ENCODE measurements at regions not wholly inside any gene's neighbourhood (a gene's known extent, or its start where the extent isn't known, plus 50 kb on each side); places are given as distances from the start of the nearest gene placed in this dataset.

DNA sequence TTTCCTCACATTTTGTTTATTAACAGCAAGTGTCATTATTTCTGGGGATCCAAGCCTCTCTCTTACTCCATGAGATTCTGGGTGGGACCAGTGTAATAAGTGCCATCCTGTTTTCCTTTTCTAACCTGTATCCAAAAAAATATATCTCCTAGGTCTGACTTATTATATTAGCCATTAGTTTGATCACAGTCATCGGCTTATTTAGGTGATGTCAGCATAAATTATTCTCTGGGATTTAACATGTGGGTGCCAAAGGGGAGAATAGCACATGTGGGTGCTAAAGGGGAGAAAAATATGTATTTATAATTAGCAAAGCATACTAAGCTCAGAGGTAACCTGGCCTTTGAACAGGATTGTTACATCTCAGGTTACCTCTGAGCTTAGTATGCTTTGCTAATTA lies 293.8 kb upstream of the SEMA3D start:
- in situ Hi-C loops (cut with MboI; ENCODE audit: low pct_ligation_motif_present in 1 of 4, low pct_unique_long_range_greater_than_20kb in 1 of 4, low sequenced_read_pairs in 3 of 4) (no loop called here), intact Hi-C loops (cut with DNase I; ENCODE audit: low total_unique reads) (no loop called here)
- H3K4me3 ChIP-seq, result no peak overlapping the region
- DNase-seq, result no peak
- no peaks in the 10 kb centered on the region for H3K36me3 ChIP-seq
- H3K27me3 ChIP-seq, result no peaks in the 10 kb centered on the region
- no peaks in the 10 kb centered on the region for H3K9me3 ChIP-seq
- no peak overlapping the region for H3K27ac ChIP-seq
- H3K4me1 ChIP-seq, result no peaks in the 10 kb centered on the region
- TF ChIP-seq POLR2AphosphoS5 (IDR thresholded peaks at IDR 0.05), result no peak
- no peak for TF ChIP-seq EP300 (IDR thresholded peaks at IDR 0.05; ENCODE audit: low read depth)
- no peak for TF ChIP-seq CTCF (IDR thresholded peaks at IDR 0.05)
- TF ChIP-seq POLR2A (IDR thresholded peaks at IDR 0.05), result no peak
- WGBS, 2 donors (ENCODE audit: low coverage in 1 of 2), result 79 to 85% methylated on average over 1 of the region's 1 CpG

- 51 to 58% methylated on average over 5 of the region's 5 CpGs for WGBS, 2 donors (ENCODE audit: low coverage in 1 of 2)
- intact Hi-C loops (cut with DNase I; ENCODE audit: low total_unique reads), result no loop called here
- TF ChIP-seq POLR2AphosphoS5 (IDR thresholded peaks at IDR 0.05) (no peak), EP300 (IDR thresholded peaks at IDR 0.05; ENCODE audit: low read depth) (no peak), POLR2A (IDR thresholded peaks at IDR 0.05) (no peak), CTCF (IDR thresholded peaks at IDR 0.05) (no peak)
- Histone ChIP-seq H3K9me3 (no peaks in the 10 kb centered on the region), H3K27me3 (no peaks in the 10 kb centered on the region), H3K4me1 (no peaks in the 10 kb centered on the region), H3K27ac (no peak overlapping the region), H3K36me3 (no peaks in the 10 kb centered on the region), H3K4me3 (no peak overlapping the region)
- no peak for DNase-seq
- in situ Hi-C loops (cut with MboI; ENCODE audit: low pct_ligation_motif_present in 1 of 4, low pct_unique_long_range_greater_than_20kb in 1 of 4, low sequenced_read_pairs in 3 of 4), result no loop called here
These were observed 293.2 kb upstream of the SEMA3D start for GRCh38 chr7:85479918-85480643.

DNA sequence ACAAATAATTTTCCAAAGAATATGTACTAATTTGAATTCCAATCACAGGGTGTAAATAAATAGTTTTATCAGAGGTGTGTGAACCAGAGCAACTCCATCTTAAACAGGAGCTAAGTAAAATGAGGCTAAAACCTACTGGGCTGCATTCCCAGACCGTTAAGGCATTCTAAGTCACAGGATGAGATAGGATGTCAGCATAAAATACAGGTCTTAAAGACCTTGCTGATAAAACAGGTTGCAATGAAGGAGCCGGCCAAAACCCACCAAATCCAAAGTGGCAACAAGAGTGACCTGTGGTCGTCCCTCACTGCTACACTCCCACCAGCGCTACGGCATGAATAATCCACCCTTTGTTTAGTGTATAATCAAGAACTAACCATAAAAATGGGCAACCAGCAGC lies 291.7 kb upstream of the SEMA3D start:
- H3K27ac ChIP-seq, result no peak overlapping the region
- H3K9me3 ChIP-seq, result no peaks in the 10 kb centered on the region
- no peak for DNase-seq
- TF ChIP-seq EP300 (IDR thresholded peaks at IDR 0.05; ENCODE audit: low read depth), result no peak
- TF ChIP-seq POLR2A (IDR thresholded peaks at IDR 0.05), result no peak
- no peak for TF ChIP-seq CTCF (IDR thresholded peaks at IDR 0.05)
- TF ChIP-seq POLR2AphosphoS5 (IDR thresholded peaks at IDR 0.05), result no peak
- H3K4me1 ChIP-seq, result no peaks in the 10 kb centered on the region
- in situ Hi-C loops (cut with MboI; ENCODE audit: low pct_ligation_motif_present in 1 of 4, low pct_unique_long_range_greater_than_20kb in 1 of 4, low sequenced_read_pairs in 3 of 4) (no loop called here), intact Hi-C loops (cut with DNase I; ENCODE audit: low total_unique reads) (no loop called here)
- 61 to 67% methylated on average over 4 to 5 of the region's 5 CpGs for WGBS, 2 donors (ENCODE audit: low coverage in 1 of 2)
- no peak overlapping the region for H3K4me3 ChIP-seq
- no peaks in the 10 kb centered on the region for H3K36me3 ChIP-seq
- no peaks in the 10 kb centered on the region for H3K27me3 ChIP-seq

DNA sequence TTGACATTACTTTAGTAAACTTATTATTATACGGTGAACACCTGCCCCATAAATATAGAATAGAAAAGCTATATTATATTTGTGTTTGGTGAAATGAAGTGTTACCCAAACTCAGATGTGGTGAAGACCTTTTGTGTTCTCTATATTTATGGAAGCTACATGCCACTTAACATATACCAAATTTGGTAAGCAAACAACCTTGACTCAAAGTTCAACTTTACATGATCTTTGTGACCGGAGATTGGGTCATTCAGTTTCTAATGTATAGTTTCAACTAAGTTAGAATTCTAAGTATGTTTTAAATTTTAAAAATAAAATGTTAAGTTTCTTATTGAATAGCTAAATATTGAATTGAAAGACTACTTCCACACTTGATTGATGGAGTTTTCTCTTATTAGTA lies 288.6 kb upstream of the SEMA3D start:
- WGBS, 2 donors (ENCODE audit: low coverage in 1 of 2), result 63 to 92% methylated on average over 2 of the region's 2 CpGs
- DNase-seq, result no peak
- Histone ChIP-seq H3K27me3 (no peaks in the 10 kb centered on the region), H3K9me3 (no peaks in the 10 kb centered on the region), H3K36me3 (no peaks in the 10 kb centered on the region), H3K4me1 (no peaks in the 10 kb centered on the region), H3K27ac (no peak overlapping the region), H3K4me3 (no peak overlapping the region)
- no peak for TF ChIP-seq EP300 (IDR thresholded peaks at IDR 0.05; ENCODE audit: low read depth)
- no peak for TF ChIP-seq POLR2AphosphoS5 (IDR thresholded peaks at IDR 0.05)
- TF ChIP-seq CTCF (IDR thresholded peaks at IDR 0.05), result no peak
- no peak for TF ChIP-seq POLR2A (IDR thresholded peaks at IDR 0.05)
- intact Hi-C loops (cut with DNase I; ENCODE audit: low total_unique reads) (no loop called here), in situ Hi-C loops (cut with MboI; ENCODE audit: low pct_ligation_motif_present in 1 of 4, low pct_unique_long_range_greater_than_20kb in 1 of 4, low sequenced_read_pairs in 3 of 4) (no loop called here)
